Astrocyte of the cerebellum (primary cell): ENCODE measurements at regions not wholly inside any gene's neighbourhood (a gene's known extent, or its start where the extent isn't known, plus 50 kb on each side); places are given as distances from the start of the nearest gene placed in this dataset.

Experiments
- DNase-seq: peaks from one replicate; pipeline ENCODE4 v3.0.0-alpha.2; 2011; ENCODE audit warnings: low read depth
- H3K4me3 ChIP-seq: 2 replicates; pipeline ENCODE4 v1.5.1; 2011; ENCODE audit warnings: mild to moderate bottlenecking, low read depth, low read length, moderate library complexity
- in situ Hi-C: cut with HindIII; loops from 2 replicates; pipeline ENCODE4 v1.10.0; 2017; ENCODE audit warnings: low sequenced_read_pairs
- TF ChIP-seq, protein P1 (sequence below): IDR thresholded peaks from 2 replicates; pipeline ENCODE4 v1.5.1; 2012; ENCODE audit warnings: low read length, low read depth, moderate library complexity, mild to moderate bottlenecking; ENCODE audit errors: missing control alignments

DNA sequence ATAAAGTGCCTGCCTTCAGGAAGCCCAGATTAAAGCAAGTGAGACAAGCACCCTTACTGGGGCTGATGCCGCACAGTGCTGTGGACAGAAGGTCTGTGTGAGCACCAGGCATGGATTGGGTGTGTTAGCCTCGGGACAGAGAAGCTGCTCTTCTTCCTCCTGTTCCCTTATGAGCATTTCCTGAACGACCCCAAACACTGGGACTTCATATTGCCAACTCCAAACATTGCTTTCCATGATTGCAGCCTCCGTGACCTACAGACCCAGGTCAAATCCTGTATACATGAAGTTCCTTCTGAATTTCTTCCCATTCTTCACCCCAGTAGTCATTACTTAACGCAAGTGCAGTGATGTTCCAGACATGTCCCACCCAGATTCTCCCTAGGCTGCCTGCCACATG, 129.8 kb upstream of the ALKAL2 start:
- TF ChIP-seq, protein P1, sequence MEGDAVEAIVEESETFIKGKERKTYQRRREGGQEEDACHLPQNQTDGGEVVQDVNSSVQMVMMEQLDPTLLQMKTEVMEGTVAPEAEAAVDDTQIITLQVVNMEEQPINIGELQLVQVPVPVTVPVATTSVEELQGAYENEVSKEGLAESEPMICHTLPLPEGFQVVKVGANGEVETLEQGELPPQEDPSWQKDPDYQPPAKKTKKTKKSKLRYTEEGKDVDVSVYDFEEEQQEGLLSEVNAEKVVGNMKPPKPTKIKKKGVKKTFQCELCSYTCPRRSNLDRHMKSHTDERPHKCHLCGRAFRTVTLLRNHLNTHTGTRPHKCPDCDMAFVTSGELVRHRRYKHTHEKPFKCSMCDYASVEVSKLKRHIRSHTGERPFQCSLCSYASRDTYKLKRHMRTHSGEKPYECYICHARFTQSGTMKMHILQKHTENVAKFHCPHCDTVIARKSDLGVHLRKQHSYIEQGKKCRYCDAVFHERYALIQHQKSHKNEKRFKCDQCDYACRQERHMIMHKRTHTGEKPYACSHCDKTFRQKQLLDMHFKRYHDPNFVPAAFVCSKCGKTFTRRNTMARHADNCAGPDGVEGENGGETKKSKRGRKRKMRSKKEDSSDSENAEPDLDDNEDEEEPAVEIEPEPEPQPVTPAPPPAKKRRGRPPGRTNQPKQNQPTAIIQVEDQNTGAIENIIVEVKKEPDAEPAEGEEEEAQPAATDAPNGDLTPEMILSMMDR: no peak
- no peak for DNase-seq
- no peak overlapping the region for H3K4me3 ChIP-seq
- in situ Hi-C loops: no loop called here

DNA sequence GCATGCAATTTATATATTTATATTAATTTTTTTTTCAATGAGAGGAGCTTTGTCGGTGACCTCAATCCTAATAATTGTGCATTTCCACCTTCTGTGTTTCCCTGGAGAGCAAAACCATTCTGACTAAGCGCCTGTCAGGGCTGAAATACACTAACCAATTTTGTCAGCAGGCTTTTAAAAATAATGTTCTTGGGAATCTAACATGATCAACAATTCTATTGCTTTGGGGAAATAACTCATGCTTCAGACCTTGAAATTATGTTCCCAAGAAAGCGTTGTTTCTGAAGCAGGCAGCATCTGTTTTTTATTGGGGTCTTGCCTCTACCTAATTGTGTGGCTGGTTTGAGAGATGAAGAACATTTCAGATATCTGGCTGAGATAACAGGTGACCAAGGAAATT, 129.1 kb upstream of the ALKAL2 start:
- in situ Hi-C loops: no loop called here
- no peak for DNase-seq
- no peak overlapping the region for H3K4me3 ChIP-seq
- TF ChIP-seq, protein P1: no peak

DNA sequence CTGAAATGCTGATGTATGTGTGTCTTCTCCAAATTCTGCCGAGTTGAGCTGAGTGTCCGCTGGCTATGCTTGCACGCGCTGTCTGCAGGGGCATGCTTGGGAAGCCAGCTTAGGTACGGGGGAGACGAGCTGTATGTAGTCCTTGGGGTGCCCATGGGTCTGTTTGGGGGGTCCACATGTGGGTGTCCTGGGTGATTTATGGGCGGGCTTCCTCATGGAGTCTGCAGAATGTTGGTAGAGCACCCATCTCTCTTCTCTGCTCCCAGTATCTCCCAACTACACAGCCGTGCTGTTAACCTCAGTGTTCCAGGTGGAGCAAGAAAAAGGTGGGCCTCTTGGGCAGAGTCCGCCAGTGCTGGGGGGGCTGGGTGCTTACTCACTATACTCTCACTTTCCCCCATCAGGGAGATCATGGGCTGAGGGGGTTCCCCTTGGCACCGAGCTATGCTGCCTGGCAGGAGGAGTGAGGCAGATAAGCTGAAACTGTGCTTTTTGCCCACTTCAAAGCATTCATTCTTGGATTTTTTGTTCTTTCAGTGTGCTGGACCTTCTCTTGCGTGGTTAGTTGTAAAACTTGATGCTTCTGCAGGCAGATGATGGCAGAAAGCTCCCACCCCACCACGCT, 128.2 kb upstream of the ALKAL2 start:
- TF ChIP-seq, protein P1: no peak
- in situ Hi-C loops: no loop called here
- H3K4me3 ChIP-seq: no peak overlapping the region
- no peak for DNase-seq

DNA sequence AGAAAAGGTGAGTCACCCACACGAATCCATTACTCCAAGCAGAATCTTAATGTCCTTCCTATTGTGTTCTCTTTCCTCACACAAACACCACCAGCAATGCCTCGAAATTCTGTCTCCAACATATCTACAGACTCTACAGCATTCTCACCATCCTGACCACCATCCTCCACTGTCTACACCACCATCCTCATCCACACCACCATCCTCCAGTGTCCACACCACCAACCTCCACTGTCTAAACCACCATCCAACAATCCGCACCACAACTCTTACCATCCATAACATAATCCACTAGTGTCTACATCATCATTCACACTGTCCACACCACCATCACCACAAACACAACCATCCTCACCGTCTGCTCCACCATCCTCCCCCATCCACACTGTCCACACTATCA, 121.6 kb upstream of the ALKAL2 start:
- TF ChIP-seq, protein P1: no peak
- DNase-seq: no peak
- no peak overlapping the region for H3K4me3 ChIP-seq
- in situ Hi-C loops: loop anchor here (5.0 kb wide), 1 partner anchor 37 kb away; no protein-coding TSS in a partner anchor

DNA sequence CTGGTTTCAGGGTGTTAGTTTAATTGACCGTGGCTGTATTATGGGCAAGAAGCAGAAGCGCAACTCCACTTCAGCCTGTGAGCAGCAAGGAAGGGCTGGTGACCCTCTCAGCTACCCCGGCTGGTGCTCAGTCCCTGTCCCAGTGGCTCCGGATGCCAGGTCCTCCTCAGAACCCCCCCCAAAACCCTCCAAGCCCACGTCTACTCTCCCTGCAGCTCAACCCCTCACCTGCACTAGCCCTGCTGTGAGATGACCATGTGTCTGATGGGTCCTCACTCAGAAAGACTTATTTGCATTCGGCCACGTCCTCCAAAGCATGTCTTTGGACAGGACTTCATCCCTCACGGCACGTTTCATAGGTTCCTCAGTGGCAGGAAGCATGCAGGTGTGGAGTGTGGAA, 119.7 kb upstream of the ALKAL2 start:
- no peak for DNase-seq
- TF ChIP-seq, protein P1: no peak
- in situ Hi-C loops: loop anchor here (5.0 kb wide), 1 partner anchor 35 kb away; no protein-coding TSS in a partner anchor
- no peak overlapping the region for H3K4me3 ChIP-seq

DNA sequence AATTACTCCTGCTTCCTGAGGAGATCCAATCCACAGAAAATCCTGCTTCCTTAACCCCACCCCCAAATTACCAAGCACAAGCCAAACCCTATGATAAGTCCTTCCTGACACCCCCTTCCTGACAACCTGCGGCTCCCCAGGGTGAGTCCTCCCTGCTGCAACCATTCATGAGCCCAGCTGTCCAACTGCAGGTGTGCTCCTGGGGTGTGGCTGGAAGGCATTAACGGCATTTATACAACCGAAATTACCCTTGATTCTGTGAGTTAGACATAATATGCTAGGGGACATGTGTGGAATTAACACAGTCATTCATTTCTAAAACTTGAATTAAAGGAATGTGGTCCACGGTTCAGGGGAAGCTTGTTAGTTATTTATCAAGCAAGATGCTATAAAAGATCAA, 119.0 kb upstream of the ALKAL2 start:
- no peak overlapping the region for H3K4me3 ChIP-seq
- DNase-seq: no peak
- TF ChIP-seq, protein P1: no peak
- in situ Hi-C loops: loop anchor here (5.0 kb wide), 1 partner anchor 35 kb away; no protein-coding TSS in a partner anchor

DNA sequence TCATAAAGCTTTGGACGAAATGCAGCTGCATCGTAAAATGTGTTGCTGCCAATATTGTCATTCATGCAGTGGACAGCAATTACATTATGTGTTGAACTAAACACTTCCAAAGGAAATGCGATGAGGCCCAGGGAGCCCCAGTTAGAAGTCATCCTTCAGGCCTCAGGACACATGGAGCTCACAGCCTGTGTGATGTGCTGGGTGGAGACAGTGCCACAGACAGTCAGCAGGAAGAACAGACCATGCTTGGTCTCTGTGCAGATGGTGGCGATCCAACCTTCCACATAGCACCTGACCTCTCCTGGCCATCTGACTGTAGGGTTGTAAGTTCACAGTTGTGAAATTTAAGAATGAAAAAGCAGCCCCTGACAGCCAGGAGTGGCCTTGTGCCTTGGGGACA, 118.3 kb upstream of the ALKAL2 start:
- DNase-seq: no peak
- TF ChIP-seq, protein P1: no peak
- no peak overlapping the region for H3K4me3 ChIP-seq
- in situ Hi-C loops: loop anchor here (5.0 kb wide), 1 partner anchor 34 kb away; no protein-coding TSS in a partner anchor
